ENCODE measurements at regions not wholly inside any gene's neighbourhood (a gene's known extent, or its start where the extent isn't known, plus 50 kb on each side); places are given as distances from the start of the nearest gene placed in this dataset.

DNA sequence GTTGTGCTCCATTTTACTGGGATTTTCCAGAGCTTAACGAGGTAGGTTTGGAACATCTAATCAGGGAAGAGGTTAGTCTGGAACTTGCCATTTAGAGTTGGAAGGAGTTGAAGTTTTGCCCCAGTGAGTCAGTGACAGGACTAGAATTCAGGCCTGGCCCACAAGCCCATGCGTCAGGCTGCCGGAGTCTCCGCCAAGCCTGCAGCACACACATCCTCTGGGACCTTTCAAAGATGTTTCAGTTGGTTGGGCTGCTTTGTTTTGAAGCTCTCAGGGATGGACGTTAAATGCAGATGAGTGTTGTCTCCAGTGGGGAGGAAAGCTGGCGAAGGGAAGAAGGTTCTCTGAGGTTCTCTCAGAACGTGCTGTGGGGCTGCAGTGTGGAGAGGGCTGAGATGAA lies 147.0 kb downstream of the PSAT1 start:
- DNase-seq, result no peak
- Histone ChIP-seq H3K4me1 (ENCODE audit: control insufficient read depth, insufficient read depth, low read length, poor library complexity, severe bottlenecking) (no peaks in the 10 kb centered on the region), H3K36me3 (ENCODE audit: control insufficient read depth, insufficient read depth, low read length) (no peaks in the 10 kb centered on the region), H3K27ac (ENCODE audit: insufficient read depth, low read length, poor library complexity, severe bottlenecking) (no peak overlapping the region), H3K27me3 (replicated peaks; ENCODE audit: control insufficient read depth, insufficient read depth, low read length, poor library complexity, severe bottlenecking) (no peaks in the 10 kb centered on the region), H3K9me3 (ENCODE audit: control insufficient read depth, low read length) (no peaks in the 10 kb centered on the region), H3K4me3 (ENCODE audit: insufficient read depth, low read depth, low read length, poor library complexity, severe bottlenecking) (no peak overlapping the region)

GRCh38 chr9:78448960-78449673 lies 152.2 kb downstream of the PSAT1 start:
- no peaks in the 10 kb centered on the region for H3K36me3 ChIP-seq (ENCODE audit: control insufficient read depth, insufficient read depth, low read length)
- H3K9me3 ChIP-seq (ENCODE audit: control insufficient read depth, low read length), result no peaks in the 10 kb centered on the region
- no peak overlapping the region for H3K27ac ChIP-seq (ENCODE audit: insufficient read depth, low read length, poor library complexity, severe bottlenecking)
- no peak for DNase-seq
- no peak overlapping the region for H3K4me3 ChIP-seq (ENCODE audit: insufficient read depth, low read depth, low read length, poor library complexity, severe bottlenecking)
- H3K27me3 ChIP-seq (replicated peaks; ENCODE audit: control insufficient read depth, insufficient read depth, low read length, poor library complexity, severe bottlenecking), result no peaks in the 10 kb centered on the region
- H3K4me1 ChIP-seq (ENCODE audit: control insufficient read depth, insufficient read depth, low read length, poor library complexity, severe bottlenecking), result no peaks in the 10 kb centered on the region

DNA sequence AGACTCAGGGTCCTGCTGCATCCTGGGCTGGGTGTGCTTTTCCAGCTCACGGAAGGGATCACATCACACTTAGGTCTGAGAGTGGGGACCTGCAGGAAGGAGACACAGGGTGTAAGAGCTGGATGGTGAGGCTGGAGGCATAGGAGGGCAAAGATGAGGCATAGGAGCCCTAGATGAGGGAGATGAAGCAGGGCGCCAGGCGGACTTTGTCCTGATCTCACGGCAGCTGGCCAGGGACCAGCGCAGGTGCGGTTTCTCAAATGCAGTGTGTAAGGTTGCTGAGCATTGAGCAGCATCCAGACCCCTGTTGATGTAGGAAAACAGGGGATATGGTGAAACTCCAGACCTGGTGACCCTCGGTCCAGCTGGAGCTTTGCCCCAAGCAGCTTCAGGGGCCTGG lies 156.5 kb downstream of the PSAT1 start:
- H3K27ac ChIP-seq (ENCODE audit: insufficient read depth, low read length, poor library complexity, severe bottlenecking), result no peak overlapping the region
- no peaks in the 10 kb centered on the region for H3K36me3 ChIP-seq (ENCODE audit: control insufficient read depth, insufficient read depth, low read length)
- H3K4me3 ChIP-seq (ENCODE audit: insufficient read depth, low read depth, low read length, poor library complexity, severe bottlenecking), result no peak overlapping the region
- H3K4me1 ChIP-seq (ENCODE audit: control insufficient read depth, insufficient read depth, low read length, poor library complexity, severe bottlenecking), result no peaks in the 10 kb centered on the region
- no peaks in the 10 kb centered on the region for H3K9me3 ChIP-seq (ENCODE audit: control insufficient read depth, low read length)
- DNase-seq, result no peak
- no peaks in the 10 kb centered on the region for H3K27me3 ChIP-seq (replicated peaks; ENCODE audit: control insufficient read depth, insufficient read depth, low read length, poor library complexity, severe bottlenecking)

GRCh38 chr9:78462611-78463010 lies 165.7 kb downstream of the PSAT1 start:
- no peaks in the 10 kb centered on the region for H3K27me3 ChIP-seq (replicated peaks; ENCODE audit: control insufficient read depth, insufficient read depth, low read length, poor library complexity, severe bottlenecking)
- H3K9me3 ChIP-seq (ENCODE audit: control insufficient read depth, low read length), result no peaks in the 10 kb centered on the region
- DNase-seq, result no peak
- H3K4me1 ChIP-seq (ENCODE audit: control insufficient read depth, insufficient read depth, low read length, poor library complexity, severe bottlenecking), result no peaks in the 10 kb centered on the region
- H3K36me3 ChIP-seq (ENCODE audit: control insufficient read depth, insufficient read depth, low read length), result no peaks in the 10 kb centered on the region
- no peak overlapping the region for H3K4me3 ChIP-seq (ENCODE audit: insufficient read depth, low read depth, low read length, poor library complexity, severe bottlenecking)
- H3K27ac ChIP-seq (ENCODE audit: insufficient read depth, low read length, poor library complexity, severe bottlenecking), result no peak overlapping the region

GRCh38 chr9:78463750-78464149 lies 166.8 kb downstream of the PSAT1 start:
- H3K36me3 ChIP-seq (ENCODE audit: control insufficient read depth, insufficient read depth, low read length), result no peaks in the 10 kb centered on the region
- no peaks in the 10 kb centered on the region for H3K4me1 ChIP-seq (ENCODE audit: control insufficient read depth, insufficient read depth, low read length, poor library complexity, severe bottlenecking)
- no peaks in the 10 kb centered on the region for H3K27me3 ChIP-seq (replicated peaks; ENCODE audit: control insufficient read depth, insufficient read depth, low read length, poor library complexity, severe bottlenecking)
- no peak for DNase-seq
- H3K27ac ChIP-seq (ENCODE audit: insufficient read depth, low read length, poor library complexity, severe bottlenecking), result no peak overlapping the region
- H3K4me3 ChIP-seq (ENCODE audit: insufficient read depth, low read depth, low read length, poor library complexity, severe bottlenecking), result no peak overlapping the region
- H3K9me3 ChIP-seq (ENCODE audit: control insufficient read depth, low read length), result no peaks in the 10 kb centered on the region

- Histone ChIP-seq H3K27ac (ENCODE audit: insufficient read depth, low read length, poor library complexity, severe bottlenecking) (no peak overlapping the region), H3K36me3 (ENCODE audit: control insufficient read depth, insufficient read depth, low read length) (no peaks in the 10 kb centered on the region), H3K27me3 (replicated peaks; ENCODE audit: control insufficient read depth, insufficient read depth, low read length, poor library complexity, severe bottlenecking) (no peaks in the 10 kb centered on the region), H3K4me3 (ENCODE audit: insufficient read depth, low read depth, low read length, poor library complexity, severe bottlenecking) (no peak overlapping the region), H3K4me1 (ENCODE audit: control insufficient read depth, insufficient read depth, low read length, poor library complexity, severe bottlenecking) (no peaks in the 10 kb centered on the region), H3K9me3 (ENCODE audit: control insufficient read depth, low read length) (no peaks in the 10 kb centered on the region)
- DNase-seq, result no peak
Measured at GRCh38 chr9:78468231-78468630, 171.3 kb downstream of the PSAT1 start.

DNA sequence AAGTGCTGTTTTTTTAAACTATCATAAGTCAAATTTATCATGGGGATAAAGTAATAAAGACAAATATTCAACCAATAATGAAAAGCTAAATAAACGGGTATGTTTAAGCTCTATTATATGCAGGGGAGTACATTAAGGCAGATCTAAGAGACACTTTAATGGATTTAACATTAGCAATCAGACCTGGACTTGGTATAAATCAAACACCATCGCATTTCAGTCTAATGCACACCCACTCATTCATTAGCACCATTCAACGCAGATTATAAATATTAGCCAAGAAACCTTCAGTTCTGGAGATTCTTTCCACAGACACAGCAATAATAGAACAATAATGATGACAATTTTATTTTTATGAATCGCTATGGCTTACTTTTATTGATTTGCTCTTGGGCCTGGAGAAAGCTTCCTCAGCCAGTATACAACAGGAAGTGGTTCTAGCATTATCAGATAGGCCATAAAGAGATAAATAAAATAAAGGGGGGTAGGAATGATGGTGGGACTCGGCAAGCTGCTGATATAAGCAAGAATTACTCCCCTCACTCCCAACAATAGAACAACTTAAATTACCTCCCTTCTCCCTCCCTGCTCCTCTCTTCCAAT lies 172.2 kb downstream of the PSAT1 start:
- no peak for DNase-seq
- no peaks in the 10 kb centered on the region for H3K9me3 ChIP-seq (ENCODE audit: control insufficient read depth, low read length)
- no peaks in the 10 kb centered on the region for H3K27me3 ChIP-seq (replicated peaks; ENCODE audit: control insufficient read depth, insufficient read depth, low read length, poor library complexity, severe bottlenecking)
- no peak overlapping the region for H3K4me3 ChIP-seq (ENCODE audit: insufficient read depth, low read depth, low read length, poor library complexity, severe bottlenecking)
- H3K4me1 ChIP-seq (ENCODE audit: control insufficient read depth, insufficient read depth, low read length, poor library complexity, severe bottlenecking), result no peaks in the 10 kb centered on the region
- H3K36me3 ChIP-seq (ENCODE audit: control insufficient read depth, insufficient read depth, low read length), result no peaks in the 10 kb centered on the region
- H3K27ac ChIP-seq (ENCODE audit: insufficient read depth, low read length, poor library complexity, severe bottlenecking), result no peak overlapping the region

DNA sequence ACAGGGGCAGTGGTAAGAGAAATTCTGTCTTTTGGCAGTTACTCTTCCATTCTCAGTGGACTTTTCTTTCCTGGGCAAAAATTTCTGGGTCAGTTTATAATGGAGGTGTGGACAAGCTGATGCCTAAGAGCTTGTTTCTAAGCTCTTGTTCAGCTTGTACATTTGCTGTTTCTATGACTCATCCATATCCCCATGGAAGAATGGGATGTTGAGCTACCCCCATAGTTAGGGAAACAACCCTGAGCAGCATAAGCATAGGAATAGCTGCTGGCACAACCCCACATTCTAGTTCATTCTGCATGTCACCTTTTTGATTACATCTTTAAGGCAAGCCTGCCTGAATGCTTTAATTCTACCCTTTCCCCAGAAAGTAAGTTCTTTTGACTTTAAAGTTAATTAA lies 173.3 kb downstream of the PSAT1 start:
- Histone ChIP-seq H3K9me3 (ENCODE audit: control insufficient read depth, low read length) (no peaks in the 10 kb centered on the region), H3K27me3 (replicated peaks; ENCODE audit: control insufficient read depth, insufficient read depth, low read length, poor library complexity, severe bottlenecking) (no peaks in the 10 kb centered on the region), H3K4me1 (ENCODE audit: control insufficient read depth, insufficient read depth, low read length, poor library complexity, severe bottlenecking) (no peaks in the 10 kb centered on the region), H3K27ac (ENCODE audit: insufficient read depth, low read length, poor library complexity, severe bottlenecking) (no peak overlapping the region), H3K36me3 (ENCODE audit: control insufficient read depth, insufficient read depth, low read length) (no peaks in the 10 kb centered on the region), H3K4me3 (ENCODE audit: insufficient read depth, low read depth, low read length, poor library complexity, severe bottlenecking) (no peak overlapping the region)
- no peak for DNase-seq

DNA sequence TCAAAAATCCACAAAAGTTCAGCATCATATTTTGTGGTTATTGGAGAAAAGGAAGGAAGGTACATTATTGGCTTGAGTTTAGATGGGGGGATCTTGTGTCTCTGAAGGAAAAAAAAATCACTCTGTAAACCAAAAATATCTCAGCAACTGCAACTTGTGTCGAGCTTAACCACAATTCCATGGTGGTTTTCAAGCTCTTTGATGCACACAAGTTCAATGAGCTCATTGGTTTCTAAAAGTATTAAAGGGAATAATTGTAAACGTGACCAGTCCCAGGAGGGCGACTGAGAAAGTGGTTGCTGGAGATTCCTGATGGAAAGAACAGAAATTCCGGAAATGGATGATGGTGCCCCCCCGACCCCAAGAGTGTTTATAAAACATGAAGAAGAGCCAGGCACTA lies 173.8 kb downstream of the PSAT1 start:
- Histone ChIP-seq H3K4me1 (ENCODE audit: control insufficient read depth, insufficient read depth, low read length, poor library complexity, severe bottlenecking) (no peaks in the 10 kb centered on the region), H3K36me3 (ENCODE audit: control insufficient read depth, insufficient read depth, low read length) (no peaks in the 10 kb centered on the region), H3K4me3 (ENCODE audit: insufficient read depth, low read depth, low read length, poor library complexity, severe bottlenecking) (no peak overlapping the region), H3K9me3 (ENCODE audit: control insufficient read depth, low read length) (no peaks in the 10 kb centered on the region), H3K27me3 (replicated peaks; ENCODE audit: control insufficient read depth, insufficient read depth, low read length, poor library complexity, severe bottlenecking) (no peaks in the 10 kb centered on the region), H3K27ac (ENCODE audit: insufficient read depth, low read length, poor library complexity, severe bottlenecking) (no peak overlapping the region)
- no peak for DNase-seq

GRCh38 chr9:78472111-78472510 lies 175.2 kb downstream of the PSAT1 start:
- DNase-seq, result no peak
- no peaks in the 10 kb centered on the region for H3K9me3 ChIP-seq (ENCODE audit: control insufficient read depth, low read length)
- no peak overlapping the region for H3K4me3 ChIP-seq (ENCODE audit: insufficient read depth, low read depth, low read length, poor library complexity, severe bottlenecking)
- H3K4me1 ChIP-seq (ENCODE audit: control insufficient read depth, insufficient read depth, low read length, poor library complexity, severe bottlenecking), result no peaks in the 10 kb centered on the region
- H3K27me3 ChIP-seq (replicated peaks; ENCODE audit: control insufficient read depth, insufficient read depth, low read length, poor library complexity, severe bottlenecking), result no peaks in the 10 kb centered on the region
- H3K27ac ChIP-seq (ENCODE audit: insufficient read depth, low read length, poor library complexity, severe bottlenecking), result no peak overlapping the region
- H3K36me3 ChIP-seq (ENCODE audit: control insufficient read depth, insufficient read depth, low read length), result no peaks in the 10 kb centered on the region
